Esophagus muscularis mucosa (tissue), 4 donors: ENCODE measurements at regions not wholly inside any gene's neighbourhood (a gene's known extent, or its start where the extent isn't known, plus 50 kb on each side); places are given as distances from the start of the nearest gene placed in this dataset.

Experiments
- DNase-seq: peaks from one replicate; pipeline ENCODE4 v3.0.0-alpha.2; 2017; ENCODE audit errors: extremely low spot score
- H3K27ac ChIP-seq, 4 donors: fragments of 200-600 bp; sonication (generic); replicated peaks in 1 of 4; 1 replicate in 3 of 4; 2 replicates in 1 of 4; pipeline ENCODE4 v1.5.1; 2016 to 2019; ENCODE audit warnings: mild to moderate bottlenecking in 1 of 4
- H3K27me3 ChIP-seq, 4 donors: fragments of 200-600 bp; sonication (generic); one replicate each; pipeline versions ENCODE4 v1.5.1 to v1.6.0; 2016 to 2019
- H3K36me3 ChIP-seq, 4 donors: fragments of 200-600 bp; sonication (generic); one replicate each; pipeline ENCODE4 v1.5.1; 2016 to 2019
- H3K4me1 ChIP-seq, 4 donors: fragments of 200-600 bp; sonication (generic); one replicate each; pipeline ENCODE4 v1.5.1; 2016 to 2019
- H3K4me3 ChIP-seq, 4 donors: fragments of 200-600 bp; sonication (generic); 1 replicate in 2 of 4; 2 replicates in 2 of 4; pipeline ENCODE4 v1.5.1; 2016 to 2019; ENCODE audit warnings: mild to moderate bottlenecking in 4 of 4, moderate library complexity in 1 of 4
- H3K9me3 ChIP-seq, 4 donors: fragments of 200-600 bp; sonication (generic); 1 replicate in 3 of 4; 2 replicates in 1 of 4; pipeline ENCODE4 v1.5.1; 2016 to 2019
- CTCF ChIP-seq, 3 experiments: fragments of 200-600 bp in 2 of 3; fragments of 450-650 bp in 1 of 3; sonication (generic) in 2 of 3; IDR thresholded peaks; one replicate each; pipeline ENCODE4 v1.5.1; 2017 to 2019; ENCODE audit warnings: antibody characterized with exemption in 3 of 3, mild to moderate bottlenecking in 2 of 3, moderate library complexity in 1 of 3
- EP300 ChIP-seq: sonication (generic); formaldehyde crosslinking; IDR thresholded peaks from one replicate; pipeline ENCODE4 v1.6.1; 2017; ENCODE audit warnings: antibody characterized with exemption
- POLR2A ChIP-seq: fragments of 450-650 bp; IDR thresholded peaks from one replicate; pipeline ENCODE4 v1.6.1; 2017; ENCODE audit warnings: antibody characterized with exemption, moderate library complexity, mild to moderate bottlenecking, low read depth
- POLR2AphosphoS5 ChIP-seq, 2 donors: sonication (generic); formaldehyde crosslinking; IDR thresholded peaks; one replicate each; pipeline ENCODE4 v1.6.1; 2017; ENCODE audit warnings: antibody characterized with exemption in 2 of 2
- WGBS: methylation state at CpG from one replicate; pipeline ENCODE4 v1.1.5; 2018; 5-methylcytosine and 5-hydroxymethylcytosine counted together
- intact Hi-C: fragments of 100-400 bp; cut with DNase I; formaldehyde crosslinking; loops from one replicate; pipeline ENCODE4 v1.15.1; 2023

GRCh38 chr3:117645561-117646242, 936.1 kb downstream of the TUSC7 start:
- Histone ChIP-seq H3K9me3 (no peaks in the 10 kb centered on the region), H3K4me1 (peaks cover 0 to 3% (median 1%) of the 10 kb centered on the region in 4 donors), H3K36me3 (no peaks in the 10 kb centered on the region), H3K27me3 (no peaks in the 10 kb centered on the region), H3K4me3 (no peak overlapping the region), H3K27ac (no peak overlapping the region)
- intact Hi-C loops: no loop called here
- DNase-seq: no peak
- 89% methylated on average over 4 of the region's 4 CpGs for WGBS
- no peak for TF ChIP-seq EP300
- no peak for TF ChIP-seq CTCF (IDR thresholded peaks at IDR 0.05)
- TF ChIP-seq POLR2AphosphoS5 (IDR thresholded peaks at IDR 0.05): no peak
- TF ChIP-seq POLR2A: no peak

GRCh38 chr3:117647435-117647834, 937.9 kb downstream of the TUSC7 start:
- no peaks in the 10 kb centered on the region for H3K27me3 ChIP-seq
- H3K27ac ChIP-seq: no peak overlapping the region
- H3K4me3 ChIP-seq: no peak overlapping the region
- no peaks in the 10 kb centered on the region for H3K36me3 ChIP-seq
- no peak for TF ChIP-seq EP300
- TF ChIP-seq POLR2AphosphoS5 (IDR thresholded peaks at IDR 0.05): no peak
- TF ChIP-seq POLR2A: no peak
- TF ChIP-seq CTCF (IDR thresholded peaks at IDR 0.05): no peak
- H3K4me1 ChIP-seq: peaks cover 0 to 13% (median 10%) of the 10 kb centered on the region in 4 donors
- H3K9me3 ChIP-seq: no peaks in the 10 kb centered on the region
- 84% methylated on average over 2 of the region's 2 CpGs for WGBS
- intact Hi-C loops: no loop called here
- DNase-seq: no peak

GRCh38 chr3:117651246-117651645, 941.7 kb downstream of the TUSC7 start:
- TF ChIP-seq POLR2A (no peak), EP300 (no peak), CTCF (IDR thresholded peaks at IDR 0.05) (no peak), POLR2AphosphoS5 (IDR thresholded peaks at IDR 0.05) (no peak)
- Histone ChIP-seq H3K9me3 (no peaks in the 10 kb centered on the region), H3K36me3 (no peaks in the 10 kb centered on the region), H3K27me3 (no peaks in the 10 kb centered on the region), H3K4me1 (peaks cover 0 to 13% (median 10%) of the 10 kb centered on the region in 4 donors), H3K27ac (no peak overlapping the region), H3K4me3 (no peak overlapping the region)
- no peak for DNase-seq
- intact Hi-C loops: no loop called here
- 21% methylated on average over 3 of the region's 3 CpGs for WGBS

- H3K4me1 ChIP-seq: peaks cover 0 to 6% (median 1%) of the 10 kb centered on the region in 4 donors
- H3K27ac ChIP-seq: no peak overlapping the region
- intact Hi-C loops: no loop called here
- no peaks in the 10 kb centered on the region for H3K27me3 ChIP-seq
- 92% methylated on average over 1 of the region's 1 CpG for WGBS
- no peaks in the 10 kb centered on the region for H3K9me3 ChIP-seq
- H3K4me3 ChIP-seq: no peak overlapping the region
- no peak for DNase-seq
- H3K36me3 ChIP-seq: no peaks in the 10 kb centered on the region
- TF ChIP-seq EP300 (no peak), POLR2A (no peak)
Observed at GRCh38 chr3:117656391-117656790, 946.8 kb downstream of the TUSC7 start.

GRCh38 chr3:117657278-117657677, 947.7 kb downstream of the TUSC7 start:
- TF ChIP-seq POLR2A: no peak
- TF ChIP-seq EP300: no peak
- no peak for TF ChIP-seq CTCF (IDR thresholded peaks at IDR 0.05)
- TF ChIP-seq POLR2AphosphoS5 (IDR thresholded peaks at IDR 0.05): no peak
- WGBS: 91% methylated on average over 6 of the region's 6 CpGs
- Histone ChIP-seq H3K36me3 (no peaks in the 10 kb centered on the region), H3K9me3 (no peaks in the 10 kb centered on the region), H3K27ac (no peak overlapping the region), H3K4me1 (no peaks in the 10 kb centered on the region), H3K27me3 (no peaks in the 10 kb centered on the region), H3K4me3 (no peak overlapping the region)
- intact Hi-C loops: no loop called here
- no peak for DNase-seq
